ENCODE measurements at regions not wholly inside any gene's neighbourhood (a gene's known extent, or its start where the extent isn't known, plus 50 kb on each side); places are given as distances from the start of the nearest gene placed in this dataset.

GRCh38 chr7:26560526-26561256 lies 269.0 kb downstream of the SNX10 start:
- no peak for DNase-seq

GRCh38 chr7:26562841-26563240 lies 271.2 kb downstream of the SNX10 start:
- DNase-seq, result no peak

GRCh38 chr7:26563406-26563805 lies 271.7 kb downstream of the SNX10 start:
- no peak for DNase-seq

DNA sequence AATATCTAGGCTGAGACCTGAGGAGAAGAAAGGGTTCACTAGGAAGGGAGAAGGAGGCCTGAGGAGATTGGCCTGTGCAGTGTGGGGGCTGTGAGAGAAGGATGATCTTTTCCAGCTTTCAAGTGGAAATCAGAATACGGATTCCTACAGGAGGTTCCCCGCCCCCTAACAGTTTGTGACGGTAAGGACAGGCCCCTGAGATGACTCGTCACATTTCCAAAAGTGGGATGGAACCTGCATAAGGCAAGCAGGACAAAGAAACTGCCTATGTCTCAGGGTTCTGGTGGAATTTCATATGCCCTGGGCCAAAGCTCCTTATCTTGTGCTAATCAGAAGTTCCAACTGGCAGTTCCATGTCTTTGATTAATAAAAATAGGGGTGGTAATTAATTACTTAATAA lies 275.6 kb downstream of the SNX10 start:
- DNase-seq, result no peak

- DNase-seq, result no peak
Measured at GRCh38 chr7:26574476-26574875, 282.8 kb downstream of the SNX10 start.

DNA sequence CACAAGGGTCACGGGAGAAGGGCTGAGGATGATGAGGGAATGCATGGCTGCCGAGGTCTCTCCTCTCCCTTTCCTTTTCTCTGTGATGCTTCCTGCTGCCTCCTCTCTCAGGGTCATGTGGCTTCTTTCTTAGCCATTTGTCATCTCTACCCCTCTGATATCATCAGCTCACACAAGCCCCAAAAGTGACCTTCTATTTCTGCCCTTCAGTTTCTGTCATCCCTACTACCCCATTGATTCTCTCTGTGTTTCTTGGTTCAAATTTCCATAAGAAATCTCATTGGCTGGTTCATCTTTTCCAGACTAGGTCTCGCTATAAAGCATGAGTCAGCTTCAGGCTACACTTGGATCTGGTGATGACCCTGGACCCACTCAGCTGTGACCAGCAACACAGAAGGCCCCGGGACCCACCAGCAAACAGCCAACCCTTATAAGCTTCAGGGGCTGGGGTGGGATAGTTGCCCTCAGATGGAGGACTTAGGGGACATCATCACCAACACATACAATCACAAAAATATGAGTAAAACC lies 284.3 kb downstream of the SKAP2 start:
- DNase-seq, result no peak

GRCh38 chr7:26580711-26581110 lies 283.7 kb downstream of the SKAP2 start:
- DNase-seq, result no peak

DNA sequence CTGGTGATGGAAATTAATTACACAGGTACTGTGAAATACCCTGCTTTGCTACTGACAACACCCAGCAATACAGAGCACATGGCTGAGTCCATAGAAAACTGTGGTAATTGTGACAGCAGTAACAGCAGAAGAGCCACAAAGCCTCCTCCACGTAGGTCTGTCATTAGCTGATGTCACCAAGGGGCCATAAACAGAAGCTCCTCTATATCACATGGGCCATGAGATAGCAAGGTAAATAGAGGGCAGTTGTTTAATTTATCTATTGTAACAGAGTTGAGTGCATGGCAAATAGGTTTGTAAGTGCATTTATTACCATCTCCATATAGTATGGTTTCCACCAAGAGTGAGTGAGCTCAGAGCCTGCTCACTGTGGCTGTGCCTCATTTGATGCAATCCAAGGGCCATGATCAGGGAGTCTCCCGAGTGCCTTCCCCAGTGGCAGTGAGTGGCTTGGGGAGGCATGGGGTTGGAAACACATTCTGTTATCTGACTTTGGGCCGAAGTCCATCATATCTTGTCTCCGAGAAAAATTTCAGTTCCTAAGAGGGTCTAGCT lies 281.2 kb downstream of the SKAP2 start:
- no peak for DNase-seq

DNA sequence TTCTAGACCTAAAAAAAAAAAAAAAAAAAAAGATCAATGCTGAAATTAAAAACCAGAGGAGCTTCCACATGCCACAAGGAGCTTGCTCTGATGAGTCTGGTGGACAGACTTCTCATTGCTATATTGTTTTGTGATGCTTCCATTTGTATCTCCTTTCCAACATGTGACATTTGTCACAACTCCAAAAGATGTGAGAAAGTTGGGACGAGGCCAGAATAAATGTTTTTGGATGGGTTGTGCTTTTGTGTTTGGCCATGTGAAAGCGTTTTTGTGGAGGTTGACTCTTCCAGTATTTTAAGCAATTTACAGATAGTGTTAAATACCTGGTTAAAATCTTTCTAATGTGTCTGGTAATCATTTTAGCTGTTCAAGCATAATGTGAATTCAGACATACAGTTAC lies 280.1 kb downstream of the SKAP2 start:
- DNase-seq, result no peak

- peak; percentile 87 to 93 for DNase-seq
Measured at GRCh38 chr7:26584987-26585665, 279.3 kb downstream of the SKAP2 start.

DNA sequence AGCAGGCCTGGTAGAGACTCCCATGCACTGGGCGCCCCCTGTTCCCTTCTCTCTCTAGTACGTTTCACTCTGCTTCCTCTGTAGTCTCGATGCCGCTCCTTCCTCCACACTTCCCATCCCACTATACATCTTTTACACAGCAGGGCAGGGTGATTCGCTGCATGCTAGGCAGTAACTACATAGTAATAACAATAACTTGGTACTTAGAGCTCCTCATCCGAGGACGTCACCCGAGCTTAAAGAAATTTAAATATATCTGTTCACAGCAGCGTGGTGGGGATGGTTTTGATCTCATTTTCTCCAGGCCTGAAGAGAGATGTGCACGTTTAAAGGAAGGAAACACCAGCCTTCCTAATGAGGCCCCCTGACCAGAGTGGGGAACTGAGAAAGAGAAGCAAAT lies 276.9 kb downstream of the SKAP2 start:
- DNase-seq, result no peak

GRCh38 chr7:26588511-26588910 lies 275.9 kb downstream of the SKAP2 start:
- peak; percentile 15 to 57 for DNase-seq

DNA sequence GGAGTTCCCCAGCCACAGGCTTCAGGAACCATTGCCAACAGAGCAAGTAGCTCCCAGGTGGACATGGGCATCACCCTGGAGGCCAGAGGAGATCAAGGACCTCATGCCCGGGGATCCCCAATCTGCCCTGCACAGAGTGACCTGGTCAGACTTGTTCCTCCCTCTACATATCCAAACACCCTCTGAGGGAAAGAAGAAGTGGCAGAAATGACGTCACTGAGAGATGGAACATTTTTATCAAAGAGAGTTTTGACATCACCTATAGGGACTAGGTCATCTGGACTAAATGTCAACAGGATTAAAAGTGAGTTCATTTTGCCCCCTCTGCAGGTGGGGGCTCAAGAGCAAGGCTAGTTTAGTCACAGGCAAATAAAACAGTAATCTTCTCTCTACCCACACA lies 273.7 kb downstream of the SKAP2 start:
- DNase-seq, result no peak

- no peak for DNase-seq
Measured at GRCh38 chr7:26592011-26592410, 272.4 kb downstream of the SKAP2 start.

DNA sequence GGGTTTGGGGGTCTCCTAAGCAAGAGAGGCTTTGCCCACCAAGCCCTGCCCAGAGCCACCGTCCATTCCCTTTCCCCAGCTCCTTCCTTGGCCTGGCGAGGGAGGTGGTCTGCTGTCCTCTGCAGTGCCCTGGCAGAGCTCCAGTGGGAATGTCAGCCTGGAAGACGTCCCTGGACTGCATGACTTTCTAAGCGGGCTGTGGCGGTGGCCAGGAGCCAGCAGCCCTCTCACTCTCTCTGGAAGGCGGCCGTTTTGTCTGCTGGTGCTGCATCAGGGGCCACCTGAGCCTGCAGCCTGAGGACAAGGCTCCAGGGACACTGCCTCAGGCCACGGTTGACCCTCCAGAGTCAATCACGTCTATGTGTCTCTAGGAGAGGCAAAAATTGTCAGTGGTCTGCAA lies 271.0 kb downstream of the SKAP2 start:
- DNase-seq, result no peak

DNA sequence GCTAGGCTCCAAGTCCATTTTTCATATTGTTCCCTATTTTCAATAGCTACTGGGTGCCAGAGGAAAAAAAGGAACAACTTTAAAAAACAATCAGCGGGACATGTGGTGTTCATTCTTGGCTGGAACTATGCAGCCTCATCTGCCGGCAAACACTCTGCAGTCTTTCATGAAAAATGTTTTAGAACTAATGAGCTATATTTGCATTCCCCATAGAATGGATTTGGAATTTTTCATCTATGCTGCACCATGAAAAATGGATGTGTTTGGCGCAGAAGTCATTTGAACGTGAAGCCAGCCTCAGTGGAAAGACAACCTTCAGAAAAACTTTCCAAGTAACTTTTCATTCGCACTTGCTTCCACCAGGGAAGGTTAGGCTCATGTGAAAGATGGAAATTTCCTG lies 270.5 kb downstream of the SKAP2 start:
- DNase-seq, result no peak

DNA sequence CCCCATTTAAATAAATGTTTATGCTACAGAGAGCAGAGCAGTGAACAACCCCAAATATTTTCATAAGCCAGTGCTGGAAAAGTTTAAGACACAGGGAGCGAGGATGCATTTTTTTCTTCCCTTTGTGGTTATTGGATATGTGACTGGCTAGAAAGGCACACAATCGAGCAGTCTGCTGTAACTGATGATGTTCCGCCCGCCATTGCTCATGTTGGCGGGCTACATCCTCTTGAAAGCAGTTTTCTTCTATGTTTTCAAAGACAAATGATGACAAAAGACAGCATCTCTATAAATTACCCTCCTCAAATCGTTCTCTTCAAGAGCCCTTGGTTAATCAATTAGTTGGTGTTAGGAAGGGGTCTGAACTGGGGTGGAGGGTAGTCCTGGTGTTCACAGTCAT lies 269.8 kb downstream of the SKAP2 start:
- no peak for DNase-seq

DNA sequence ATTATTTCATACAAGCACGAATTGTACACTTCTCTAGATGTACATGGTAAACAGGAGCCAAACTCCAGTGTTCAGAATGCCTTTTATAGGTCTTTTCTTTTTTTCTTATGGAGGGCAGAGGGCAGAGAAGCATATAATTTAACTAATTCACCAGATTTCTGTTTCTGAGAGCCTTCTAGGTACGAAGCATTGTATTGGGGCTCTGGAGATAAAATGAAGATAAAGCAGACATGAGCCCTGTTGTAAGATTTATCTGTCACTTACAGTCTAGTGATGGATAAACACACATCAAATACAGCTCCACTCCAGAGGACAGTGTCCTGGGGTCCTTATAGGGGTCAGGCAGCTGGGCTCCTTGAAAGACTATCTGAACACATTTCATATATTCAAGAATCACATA lies 265.5 kb downstream of the SKAP2 start:
- DNase-seq, result no peak

DNA sequence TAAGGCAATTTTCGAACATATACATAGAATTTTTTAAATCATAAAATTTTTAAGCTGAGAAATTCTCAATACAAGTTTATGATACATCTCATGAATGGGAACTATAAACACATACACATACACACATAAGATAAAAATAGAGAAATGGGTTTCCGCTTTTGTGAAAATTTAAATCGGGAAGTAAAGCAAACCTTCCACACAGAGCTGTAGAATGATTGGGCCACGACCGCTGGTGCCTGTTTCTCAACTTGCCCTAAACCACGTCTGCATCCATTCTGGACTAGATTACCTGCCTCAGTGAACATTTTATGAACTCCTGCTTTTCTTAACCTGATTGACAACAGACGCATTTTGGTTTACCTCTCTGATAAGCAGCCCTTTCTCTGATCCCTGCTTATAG lies 264.4 kb downstream of the SKAP2 start:
- no peak for DNase-seq

- no peak for DNase-seq
Measured at GRCh38 chr7:26600411-26600810, 264.0 kb downstream of the SKAP2 start.

DNA sequence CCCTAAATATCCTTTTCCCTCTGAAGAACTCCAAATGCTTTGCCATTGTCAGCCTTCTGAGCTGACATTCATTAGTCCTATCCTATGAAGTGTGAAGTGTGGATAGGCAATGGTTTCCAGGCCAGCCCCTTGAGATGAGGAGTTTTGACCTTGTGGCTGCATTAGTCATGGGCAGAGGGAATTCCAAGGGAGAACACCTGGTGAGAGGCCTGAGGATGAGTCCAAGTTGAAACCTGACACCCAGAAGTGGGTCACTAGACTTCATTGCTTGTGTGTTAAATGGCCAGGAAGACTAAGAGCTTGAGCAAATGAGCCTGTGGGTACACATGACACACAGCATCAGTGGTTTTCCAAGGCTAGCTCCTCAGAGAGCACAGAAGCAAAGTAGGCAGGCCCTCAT lies 260.8 kb downstream of the SKAP2 start:
- DNase-seq, result no peak

DNA sequence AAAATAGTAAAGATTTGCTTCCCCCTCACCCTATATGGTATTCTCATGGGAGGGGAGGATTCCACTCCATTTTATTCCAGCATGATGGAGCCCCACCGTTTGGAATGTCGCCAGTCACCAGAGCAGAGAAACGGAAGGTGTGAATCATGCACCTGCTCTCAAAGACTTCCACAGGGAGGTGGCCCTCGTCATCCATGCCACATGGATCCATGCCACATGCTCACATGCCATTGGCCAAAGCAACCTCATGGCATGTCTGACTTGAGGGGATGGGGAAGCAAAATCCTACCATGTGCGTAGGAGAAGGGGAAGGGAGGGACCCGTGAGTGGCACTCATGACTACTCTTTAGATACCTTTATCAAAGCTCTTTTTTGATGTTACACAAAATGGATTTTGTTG lies 256.0 kb downstream of the SKAP2 start:
- no peak for DNase-seq

DNA sequence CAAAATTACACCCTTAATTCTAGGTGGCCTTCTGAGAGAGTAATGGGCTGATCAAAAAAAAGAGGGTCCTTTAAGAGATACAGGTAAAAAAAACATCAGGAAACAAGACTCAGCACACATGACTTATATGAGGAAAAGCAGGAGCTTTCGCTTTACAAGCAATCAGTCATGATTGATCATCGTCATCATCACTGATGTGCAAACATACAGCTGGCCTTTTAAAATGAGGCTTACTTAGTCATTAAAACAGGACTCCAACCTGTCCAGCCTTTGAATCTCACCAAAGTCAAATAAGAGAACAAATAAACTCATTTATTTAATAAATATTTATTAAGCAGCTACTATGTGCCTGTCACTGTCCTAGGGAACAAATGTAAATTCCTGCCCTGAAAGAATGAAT lies 255.3 kb downstream of the SKAP2 start:
- DNase-seq, result no peak

DNA sequence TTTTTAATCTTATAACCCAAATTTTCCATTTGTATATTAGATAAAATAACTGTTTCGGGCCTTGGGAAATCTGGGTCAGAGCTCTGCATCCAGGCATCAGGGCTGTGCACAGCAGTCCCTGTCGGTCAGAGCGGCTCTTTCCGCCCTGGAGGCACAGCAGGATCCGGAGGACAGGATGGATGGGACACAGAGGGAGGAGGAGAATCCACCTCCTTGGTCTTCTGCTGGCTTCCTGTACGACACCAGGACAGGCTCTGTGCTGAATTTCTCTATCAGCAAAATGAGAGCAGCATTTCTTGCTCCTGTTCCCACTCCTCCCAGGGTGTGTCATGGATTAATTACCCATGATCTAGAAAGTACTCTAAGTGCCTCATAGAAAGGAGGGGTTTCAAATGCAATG lies 254.9 kb downstream of the SKAP2 start:
- no peak for DNase-seq
